BJ (cell line): ENCODE measurements at regions not wholly inside any gene's neighbourhood (a gene's known extent, or its start where the extent isn't known, plus 50 kb on each side); places are given as distances from the start of the nearest gene placed in this dataset.

Experiments
- CTCF ChIA-PET: fragments of 350-600 bp; formaldehyde crosslinking; extraction: SDS; loops from one replicate; lab custom pipeline; 2021; ENCODE audit warnings: antibody characterized with exemption, inconsistent platforms; lab: Yijun Ruan, JAX
- POLR2A ChIA-PET: fragments of 300-600 bp; sonication (Branson Sonifier 250); formaldehyde crosslinking; extraction: SDS; loops from one replicate; lab custom pipeline; 2021; ENCODE audit warnings: antibody characterized with exemption; lab: Charles Lee
- DNase-seq: peaks from one replicate; pipeline ENCODE4 v3.0.0-alpha.2; 2011; ENCODE audit warnings: low read depth
- H3K27me3 ChIP-seq: 2 replicates; pipeline ENCODE4 v1.6.0; 2011; ENCODE audit warnings: low read length; ENCODE audit not compliant: control insufficient read depth, insufficient read depth
- H3K36me3 ChIP-seq: 2 replicates; pipeline ENCODE4 v1.5.1; 2011; ENCODE audit warnings: low read length; ENCODE audit not compliant: control insufficient read depth, insufficient read depth
- H3K4me3 ChIP-seq: 2 replicates; pipeline ENCODE4 v1.5.1; 2011; ENCODE audit warnings: low read depth, mild to moderate bottlenecking, control low read depth, low read length
- TF ChIP-seq, protein P1 (sequence below): IDR thresholded peaks from 2 replicates; pipeline ENCODE4 v1.5.1; 2011; ENCODE audit warnings: low read depth, mild to moderate bottlenecking, control low read depth, inconsistent platforms, low read length, moderate library complexity; ENCODE audit not compliant: insufficient read depth

DNA sequence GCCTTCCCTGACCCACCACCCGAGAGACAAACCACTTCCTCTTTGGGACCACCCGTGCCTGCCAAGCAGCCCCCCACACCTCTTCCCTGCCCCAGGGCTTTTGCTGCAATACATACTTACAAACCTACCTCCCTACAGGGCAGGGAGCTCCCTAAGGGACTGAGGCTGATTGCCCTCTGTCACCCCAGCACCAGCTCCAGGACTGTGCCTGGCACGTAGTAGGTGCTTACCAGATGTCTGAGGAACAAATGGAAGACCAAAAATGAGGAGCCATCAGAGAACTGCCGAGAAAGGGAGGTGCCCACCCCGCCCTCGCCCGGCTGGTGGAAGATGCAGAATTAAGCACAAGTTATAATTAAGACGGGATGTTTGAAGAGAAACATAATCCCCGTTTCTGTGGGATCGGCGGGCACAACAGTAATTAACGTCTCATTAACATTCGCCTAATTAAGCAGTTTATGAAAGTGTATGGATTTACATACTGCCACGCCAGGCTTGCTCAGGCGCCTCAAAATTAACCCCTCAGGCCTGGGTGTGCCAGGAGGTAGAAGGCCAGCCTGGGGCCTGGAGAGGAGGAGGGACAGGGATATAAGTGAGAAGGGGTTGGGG, 130.1 kb upstream of the LINGO1 start:
- ChIA-PET POLR2A (no interaction called here), CTCF (no interaction called here)
- Histone ChIP-seq H3K27me3 (peaks cover 2% of the 10 kb centered on the region), H3K36me3 (no peaks in the 10 kb centered on the region), H3K4me3 (no peak overlapping the region)
- DNase-seq: no peak
- TF ChIP-seq, protein P1, sequence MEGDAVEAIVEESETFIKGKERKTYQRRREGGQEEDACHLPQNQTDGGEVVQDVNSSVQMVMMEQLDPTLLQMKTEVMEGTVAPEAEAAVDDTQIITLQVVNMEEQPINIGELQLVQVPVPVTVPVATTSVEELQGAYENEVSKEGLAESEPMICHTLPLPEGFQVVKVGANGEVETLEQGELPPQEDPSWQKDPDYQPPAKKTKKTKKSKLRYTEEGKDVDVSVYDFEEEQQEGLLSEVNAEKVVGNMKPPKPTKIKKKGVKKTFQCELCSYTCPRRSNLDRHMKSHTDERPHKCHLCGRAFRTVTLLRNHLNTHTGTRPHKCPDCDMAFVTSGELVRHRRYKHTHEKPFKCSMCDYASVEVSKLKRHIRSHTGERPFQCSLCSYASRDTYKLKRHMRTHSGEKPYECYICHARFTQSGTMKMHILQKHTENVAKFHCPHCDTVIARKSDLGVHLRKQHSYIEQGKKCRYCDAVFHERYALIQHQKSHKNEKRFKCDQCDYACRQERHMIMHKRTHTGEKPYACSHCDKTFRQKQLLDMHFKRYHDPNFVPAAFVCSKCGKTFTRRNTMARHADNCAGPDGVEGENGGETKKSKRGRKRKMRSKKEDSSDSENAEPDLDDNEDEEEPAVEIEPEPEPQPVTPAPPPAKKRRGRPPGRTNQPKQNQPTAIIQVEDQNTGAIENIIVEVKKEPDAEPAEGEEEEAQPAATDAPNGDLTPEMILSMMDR: no peak

DNA sequence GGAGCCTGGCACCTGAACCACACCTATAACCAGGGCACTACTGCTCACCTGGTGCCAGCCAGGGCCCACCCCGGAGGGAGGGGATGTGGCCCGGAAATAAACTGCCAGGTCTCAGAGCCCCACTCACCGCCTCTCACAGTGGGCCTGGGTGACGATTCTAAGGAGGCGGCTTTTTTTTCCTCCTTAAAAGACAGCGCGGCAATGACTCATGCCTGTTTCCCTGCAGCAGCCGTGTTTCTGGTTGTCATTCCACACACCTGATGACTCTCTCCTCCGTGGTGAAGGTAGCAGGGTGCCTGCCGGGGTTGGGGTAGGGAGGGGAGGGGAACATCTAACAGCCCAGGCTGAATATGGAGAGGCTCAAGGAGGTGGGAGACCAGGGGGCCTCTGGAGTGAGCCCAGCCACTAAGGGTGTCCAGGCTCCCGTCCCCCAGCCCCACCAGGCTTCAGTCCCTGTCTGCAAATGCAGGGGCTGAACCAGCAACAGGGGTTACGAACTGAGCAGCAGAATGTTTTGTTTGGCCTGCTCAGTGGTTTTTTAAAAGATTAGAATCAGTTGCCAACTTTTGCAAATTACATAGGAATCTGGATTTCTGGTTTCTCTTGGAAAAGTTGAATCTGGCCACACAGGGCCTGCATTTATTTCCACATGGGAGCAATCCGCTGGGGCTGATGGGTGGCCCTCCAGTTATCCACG, 127.3 kb upstream of the LINGO1 start:
- ChIA-PET POLR2A (no interaction called here), CTCF (interaction anchor here (1.2 kb wide), 1 partner anchor 19 kb away, joined by 3 read pairs; no protein-coding TSS in a partner anchor)
- TF ChIP-seq, protein P1: no peak
- H3K36me3 ChIP-seq: no peaks in the 10 kb centered on the region
- H3K4me3 ChIP-seq: no peak overlapping the region
- peaks cover 2% of the 10 kb centered on the region for H3K27me3 ChIP-seq
- DNase-seq: no peak

DNA sequence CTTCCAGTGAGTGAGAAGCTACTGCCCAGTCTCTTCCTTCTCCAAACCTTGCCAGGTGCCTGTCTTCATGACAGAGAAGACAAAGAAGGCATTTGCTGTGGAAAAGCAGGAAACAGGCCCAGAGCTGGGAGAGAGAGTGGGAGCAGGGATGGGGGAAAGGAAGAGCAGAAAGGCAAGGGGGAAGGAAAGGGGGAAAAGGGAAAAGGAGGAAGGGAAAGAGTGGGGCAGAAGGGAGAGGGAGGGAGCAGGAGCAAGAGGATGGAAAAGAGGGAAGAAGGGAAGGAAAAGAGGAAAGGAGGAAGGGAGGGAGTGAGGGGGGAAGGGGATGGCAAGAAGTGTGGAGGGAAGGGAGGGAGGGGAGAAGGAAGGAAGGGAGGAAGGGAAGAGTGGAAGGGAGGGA, 121.2 kb upstream of the LINGO1 start:
- DNase-seq: no peak
- H3K4me3 ChIP-seq: no peak overlapping the region
- no peaks in the 10 kb centered on the region; the same call in 1 of the 2 replicates for H3K27me3 ChIP-seq
- ChIA-PET POLR2A (no interaction called here), CTCF (no interaction called here)
- TF ChIP-seq, protein P1: no peak
- H3K36me3 ChIP-seq: no peaks in the 10 kb centered on the region

DNA sequence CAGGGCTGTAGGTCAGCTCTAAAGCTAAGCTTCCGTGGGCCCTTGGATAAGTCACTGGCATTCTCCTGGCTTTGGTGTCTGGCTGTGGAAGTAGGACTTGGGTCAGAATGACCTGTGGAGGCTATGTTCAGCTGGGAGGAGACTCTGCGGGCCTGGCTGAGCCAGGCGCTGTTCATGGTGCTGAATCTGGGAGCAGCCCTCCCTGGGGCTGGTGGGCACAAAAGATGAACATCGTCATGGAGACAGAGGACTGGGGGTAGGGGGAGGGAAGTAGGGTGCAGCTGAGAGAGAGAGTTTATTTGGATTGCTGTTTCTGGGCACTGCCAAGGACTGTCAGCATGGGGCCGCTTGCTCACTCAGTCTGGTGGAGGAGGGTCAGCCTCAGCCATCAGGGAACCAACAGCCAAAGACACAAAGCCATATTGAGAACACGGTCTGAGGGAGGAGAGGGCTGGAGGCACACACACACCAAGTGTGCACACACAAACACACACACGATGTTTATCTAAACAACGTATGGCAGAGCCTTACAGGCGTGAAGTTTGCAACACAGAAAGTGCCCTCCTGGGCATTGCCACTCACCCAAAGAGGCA, 120.7 kb upstream of the LINGO1 start:
- Histone ChIP-seq H3K36me3 (no peaks in the 10 kb centered on the region), H3K27me3 (no peaks in the 10 kb centered on the region; the same call in 1 of the 2 replicates), H3K4me3 (no peak overlapping the region)
- TF ChIP-seq, protein P1: no peak
- CTCF ChIA-PET: no interaction called here
- DNase-seq: no peak
- POLR2A ChIA-PET: no interaction called here

DNA sequence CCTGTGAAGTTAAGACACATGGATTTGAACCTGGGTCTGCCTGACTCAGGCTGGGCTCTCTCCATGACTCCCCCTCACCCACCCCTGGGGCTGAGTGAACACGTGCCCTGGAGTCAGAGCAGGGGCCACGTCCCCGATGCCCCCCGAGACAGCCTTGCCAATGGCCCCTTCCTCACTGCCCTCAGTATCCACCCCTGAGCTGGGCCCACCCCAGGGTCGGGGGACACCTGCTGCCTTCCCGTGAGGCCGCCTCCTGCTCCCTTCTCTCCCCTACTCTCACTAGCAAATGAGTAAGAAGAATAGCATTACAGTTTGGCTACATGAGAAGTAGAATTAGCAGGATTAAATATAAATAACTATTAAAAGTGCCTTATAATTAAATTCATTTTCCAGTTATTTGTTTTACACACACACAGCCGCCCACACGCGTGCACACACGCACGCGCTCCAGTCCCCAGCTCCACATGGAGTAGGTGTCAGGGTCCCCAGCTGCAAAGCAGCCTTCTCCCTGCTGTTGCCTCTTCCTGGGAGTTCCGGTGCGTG, 117.4 kb upstream of the LINGO1 start:
- Histone ChIP-seq H3K27me3 (no peaks in the 10 kb centered on the region; the same call in 1 of the 2 replicates), H3K4me3 (no peak overlapping the region), H3K36me3 (no peaks in the 10 kb centered on the region)
- DNase-seq: no peak
- ChIA-PET CTCF (no interaction called here), POLR2A (no interaction called here)
- TF ChIP-seq, protein P1: no peak
